Activated B cell treated with CpG ODN at 0.5 μM for 24 hours (primary cell): ENCODE measurements at regions not wholly inside any gene's neighbourhood (a gene's known extent, or its start where the extent isn't known, plus 50 kb on each side); places are given as distances from the start of the nearest gene placed in this dataset.

Experiments used
- ATAC-seq: fragments of 200-7000 bp; cut with Tn5 transposase; one replicate; pipeline ENCODE4 v1.10.0; 2021; ENCODE audit warnings: low read depth, mild to moderate bottlenecking, moderate library complexity
- CTCF ChIA-PET: fragments of 350-600 bp; sonication (Branson Sonifier 250); formaldehyde crosslinking; loops from one replicate; lab custom pipeline; 2021; ENCODE audit warnings: antibody characterized with exemption; lab: Charles Lee
- POLR2A ChIA-PET: fragments of 350-600 bp; sonication (Branson Sonifier 250); formaldehyde crosslinking; loops from one replicate; lab custom pipeline; 2021; ENCODE audit warnings: antibody characterized with exemption; lab: Charles Lee
- DNase-seq: peaks from one replicate; pipeline ENCODE4 v3.0.0; 2022
- H3K27ac Mint-ChIP-seq: one replicate; pipeline ENCODE4 v1.8.0; 2020; ENCODE audit warnings: mixed read lengths
- H3K27me3 Mint-ChIP-seq: one replicate; pipeline ENCODE4 v1.8.0; 2021; ENCODE audit warnings: mixed read lengths
- H3K36me3 Mint-ChIP-seq: one replicate; pipeline ENCODE4 v1.8.0; 2021; ENCODE audit warnings: low read depth, mixed read lengths
- H3K4me1 Mint-ChIP-seq: one replicate; pipeline ENCODE4 v1.8.0; 2021; ENCODE audit warnings: mixed read lengths
- H3K4me3 Mint-ChIP-seq: one replicate; pipeline ENCODE4 v1.8.0; 2020; ENCODE audit warnings: mild to moderate bottlenecking, mixed read lengths
- H3K9me3 Mint-ChIP-seq: one replicate; pipeline ENCODE4 v1.8.0; 2020; ENCODE audit warnings: mixed read lengths
- intact Hi-C: fragments of 100-400 bp; cut with micrococcal nuclease; formaldehyde crosslinking; loops from one replicate; pipeline ENCODE4 v1.15.1; 2024
- TF ChIP-seq, protein P1 (sequence below): fragments of 200-600 bp; IDR thresholded peaks from one replicate; pipeline ENCODE4 v1.8.0; 2022; ENCODE audit warnings: antibody characterized with exemption, mild to moderate bottlenecking

DNA sequence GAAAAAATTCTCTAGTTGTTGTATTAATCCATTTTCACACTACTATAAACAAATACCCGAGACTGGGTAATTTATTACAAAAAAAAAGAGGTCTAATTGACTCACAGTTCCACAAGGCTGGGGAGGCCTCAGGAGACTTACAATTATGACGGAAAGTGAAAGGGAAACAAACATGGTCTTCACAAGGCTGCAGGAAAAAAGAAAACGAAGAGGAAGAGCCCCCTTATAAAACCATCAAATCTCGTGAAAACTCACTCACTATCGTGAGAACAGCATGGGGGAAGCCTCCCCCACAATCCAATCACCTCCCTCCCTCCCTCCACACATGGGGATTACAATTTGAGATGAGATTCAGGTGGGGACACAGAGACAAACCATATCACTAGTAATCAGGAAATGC, 61.7 kb upstream of the SPTBN1 start:
- Mint-ChIP-seq H3K4me3 (peak overlapping the region; percentile 53), H3K27ac (peak overlapping the region; percentile 32), H3K9me3 (no peaks in the 10 kb centered on the region), H3K27me3 (no peaks in the 10 kb centered on the region), H3K36me3 (no peaks in the 10 kb centered on the region), H3K4me1 (peaks cover 10% of the 10 kb centered on the region)
- peak; percentile 69 for ATAC-seq
- ChIA-PET POLR2A (no interaction called here), CTCF (no interaction called here)
- DNase-seq, result no peak
- TF ChIP-seq, protein P1, sequence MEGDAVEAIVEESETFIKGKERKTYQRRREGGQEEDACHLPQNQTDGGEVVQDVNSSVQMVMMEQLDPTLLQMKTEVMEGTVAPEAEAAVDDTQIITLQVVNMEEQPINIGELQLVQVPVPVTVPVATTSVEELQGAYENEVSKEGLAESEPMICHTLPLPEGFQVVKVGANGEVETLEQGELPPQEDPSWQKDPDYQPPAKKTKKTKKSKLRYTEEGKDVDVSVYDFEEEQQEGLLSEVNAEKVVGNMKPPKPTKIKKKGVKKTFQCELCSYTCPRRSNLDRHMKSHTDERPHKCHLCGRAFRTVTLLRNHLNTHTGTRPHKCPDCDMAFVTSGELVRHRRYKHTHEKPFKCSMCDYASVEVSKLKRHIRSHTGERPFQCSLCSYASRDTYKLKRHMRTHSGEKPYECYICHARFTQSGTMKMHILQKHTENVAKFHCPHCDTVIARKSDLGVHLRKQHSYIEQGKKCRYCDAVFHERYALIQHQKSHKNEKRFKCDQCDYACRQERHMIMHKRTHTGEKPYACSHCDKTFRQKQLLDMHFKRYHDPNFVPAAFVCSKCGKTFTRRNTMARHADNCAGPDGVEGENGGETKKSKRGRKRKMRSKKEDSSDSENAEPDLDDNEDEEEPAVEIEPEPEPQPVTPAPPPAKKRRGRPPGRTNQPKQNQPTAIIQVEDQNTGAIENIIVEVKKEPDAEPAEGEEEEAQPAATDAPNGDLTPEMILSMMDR, result no peak
- intact Hi-C loops, result loop anchor here (2.0 kb wide), 1 partner anchor 64 kb away; a partner anchor contains a TSS

DNA sequence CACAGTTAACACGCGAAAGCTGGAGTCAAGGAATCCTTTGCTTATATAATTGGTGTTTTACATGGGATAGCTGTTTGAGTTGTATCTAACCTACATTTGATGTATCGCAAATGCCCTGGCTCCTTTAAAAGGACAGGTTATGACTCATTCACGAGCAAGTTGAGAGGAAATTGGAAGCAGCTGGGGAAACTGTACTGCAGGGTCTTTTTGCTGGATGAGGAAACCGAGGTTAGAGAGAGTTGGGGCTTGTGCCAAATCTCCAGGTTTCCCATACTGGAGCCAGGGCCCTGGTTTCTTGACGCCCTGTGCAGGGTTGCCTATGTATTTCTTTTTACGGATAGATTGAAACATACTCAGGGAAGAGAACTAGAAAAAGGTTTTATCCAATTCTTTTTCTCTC, 60.0 kb upstream of the SPTBN1 start:
- TF ChIP-seq, protein P1, result no peak
- no peaks in the 10 kb centered on the region for H3K9me3 Mint-ChIP-seq
- peaks cover 10% of the 10 kb centered on the region for H3K4me1 Mint-ChIP-seq
- DNase-seq (no peak), ATAC-seq (no peak)
- H3K36me3 Mint-ChIP-seq, result no peaks in the 10 kb centered on the region
- ChIA-PET POLR2A (no interaction called here), CTCF (no interaction called here)
- peaks cover 3% of the 10 kb centered on the region for H3K27me3 Mint-ChIP-seq
- H3K27ac Mint-ChIP-seq, result no peak overlapping the region
- no peak overlapping the region for H3K4me3 Mint-ChIP-seq
- intact Hi-C loops, result no loop called here

DNA sequence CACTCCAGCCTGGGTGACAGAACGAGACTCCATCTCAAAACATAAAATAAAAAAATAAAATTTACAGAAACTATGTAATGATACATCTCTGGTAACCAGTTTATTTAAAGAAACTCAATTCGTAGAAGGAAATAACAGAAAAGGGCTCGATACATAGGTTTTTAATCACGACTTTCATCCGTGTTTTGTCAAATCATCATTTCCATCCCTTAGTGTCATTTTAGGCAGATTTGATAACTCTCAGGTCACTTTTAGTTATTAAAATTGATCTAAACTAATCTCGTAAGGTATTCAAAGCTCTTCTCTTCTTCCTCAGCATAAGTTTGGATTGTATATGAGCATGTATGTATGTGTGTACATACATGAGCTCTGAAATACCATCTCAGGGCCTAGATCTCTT, 59.3 kb upstream of the SPTBN1 start:
- peaks cover 8% of the 10 kb centered on the region for H3K27me3 Mint-ChIP-seq
- ChIA-PET CTCF (no interaction called here), POLR2A (no interaction called here)
- no peak overlapping the region for H3K27ac Mint-ChIP-seq
- no peaks in the 10 kb centered on the region for H3K36me3 Mint-ChIP-seq
- ATAC-seq (no peak), DNase-seq (no peak)
- H3K4me3 Mint-ChIP-seq, result no peak overlapping the region
- H3K4me1 Mint-ChIP-seq, result peaks cover 10% of the 10 kb centered on the region
- intact Hi-C loops, result no loop called here
- TF ChIP-seq, protein P1, result no peak
- H3K9me3 Mint-ChIP-seq, result no peaks in the 10 kb centered on the region

DNA sequence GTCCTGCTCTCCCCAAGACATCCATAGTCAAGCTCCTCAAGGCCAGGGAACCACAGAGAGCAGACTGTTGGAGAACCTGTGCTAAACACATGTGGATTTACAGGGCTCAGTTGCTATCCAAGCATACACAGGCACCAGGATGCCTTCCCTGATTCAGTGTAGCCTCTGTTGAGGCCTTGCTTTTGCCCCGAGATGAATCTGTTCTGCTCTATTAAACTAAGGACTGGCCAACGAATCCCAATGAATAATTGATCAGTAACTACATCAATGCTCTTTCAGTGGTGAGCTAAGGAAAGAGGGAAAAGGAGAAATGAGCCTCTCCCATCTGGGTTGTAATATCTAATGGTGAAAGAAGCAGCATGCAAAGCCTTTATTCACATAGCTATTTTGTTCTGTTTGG, 58.7 kb upstream of the SPTBN1 start:
- no peaks in the 10 kb centered on the region for H3K9me3 Mint-ChIP-seq
- H3K27me3 Mint-ChIP-seq, result peaks cover 10% of the 10 kb centered on the region
- intact Hi-C loops, result no loop called here
- H3K27ac Mint-ChIP-seq, result no peak overlapping the region
- CTCF ChIA-PET, result no interaction called here
- TF ChIP-seq, protein P1, result no peak
- POLR2A ChIA-PET, result interaction anchor here (0.5 kb wide), 1 partner anchor 297 kb away, joined by 4 read pairs; no protein-coding TSS in a partner anchor
- H3K4me3 Mint-ChIP-seq, result no peak overlapping the region
- DNase-seq (no peak), ATAC-seq (no peak)
- no peaks in the 10 kb centered on the region for H3K36me3 Mint-ChIP-seq
- H3K4me1 Mint-ChIP-seq, result peaks cover 10% of the 10 kb centered on the region

DNA sequence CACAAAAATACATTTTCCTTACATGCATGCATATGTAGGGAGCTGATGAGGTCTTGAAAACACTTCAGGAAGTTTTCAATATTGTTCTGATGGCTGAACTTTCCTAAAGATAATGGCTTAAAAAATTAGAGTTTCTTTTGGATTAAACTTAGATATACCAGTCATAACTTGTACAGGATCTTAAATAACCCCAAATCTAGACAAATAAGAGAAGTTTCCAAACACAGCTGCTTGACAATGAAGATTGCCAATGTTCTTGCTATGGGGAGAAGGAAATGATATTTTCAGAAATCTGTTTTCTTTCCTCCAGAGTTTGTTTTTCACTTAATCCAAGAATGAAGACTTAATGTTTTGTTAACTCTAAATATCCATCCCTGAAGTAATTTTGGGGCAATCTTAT, 54.6 kb upstream of the SPTBN1 start:
- ChIA-PET CTCF (no interaction called here), POLR2A (no interaction called here)
- TF ChIP-seq, protein P1, result no peak

More for the DNA sequence above, 54.6 kb upstream of the SPTBN1 start:
- H3K4me3 Mint-ChIP-seq, result no peak overlapping the region
- no peaks in the 10 kb centered on the region for H3K36me3 Mint-ChIP-seq
- DNase-seq (no peak), ATAC-seq (no peak)
- peaks cover 9% of the 10 kb centered on the region for H3K4me1 Mint-ChIP-seq
- intact Hi-C loops, result no loop called here
- H3K27me3 Mint-ChIP-seq, result peaks cover 25% of the 10 kb centered on the region
- H3K27ac Mint-ChIP-seq, result no peak overlapping the region
- H3K9me3 Mint-ChIP-seq, result no peaks in the 10 kb centered on the region
